ENCODE measurements at regions not wholly inside any gene's neighbourhood (a gene's known extent, or its start where the extent isn't known, plus 50 kb on each side); places are given as distances from the start of the nearest gene placed in this dataset.
"Not testable (repeated sequence)": the region's sequence is repeated elsewhere in the genome, so short reads cannot be mapped to it uniquely, and the experiment has no call there.

DNA sequence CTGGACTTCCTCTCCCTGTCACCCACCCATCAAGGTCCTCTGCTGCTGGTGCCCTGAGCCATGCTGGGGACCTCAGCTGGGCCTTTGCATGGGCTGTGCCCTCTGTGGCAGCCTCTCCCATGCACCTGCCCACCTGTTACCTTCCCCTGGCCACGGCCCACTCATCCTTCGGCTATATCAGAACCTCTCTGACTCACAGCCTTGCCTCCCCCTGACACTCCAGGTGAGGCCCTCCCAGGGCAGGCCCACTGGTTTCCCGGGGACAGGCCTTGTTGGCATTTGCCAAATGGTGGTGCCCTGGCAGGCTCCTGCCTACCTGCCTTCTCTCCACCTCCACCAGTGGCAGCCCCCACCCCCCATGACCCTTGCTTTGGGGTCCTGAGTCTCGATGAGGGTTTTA lies 73.7 kb upstream of the PRR5 start:
- DNase-seq, result no peak

- DNase-seq, result no peak
Observed at GRCh38 chr22:44627521-44628139, 74.4 kb upstream of the PRR5 start.

- DNase-seq, result no peak
Observed at GRCh38 chr22:44625981-44626687, 75.9 kb upstream of the PRR5 start.

DNA sequence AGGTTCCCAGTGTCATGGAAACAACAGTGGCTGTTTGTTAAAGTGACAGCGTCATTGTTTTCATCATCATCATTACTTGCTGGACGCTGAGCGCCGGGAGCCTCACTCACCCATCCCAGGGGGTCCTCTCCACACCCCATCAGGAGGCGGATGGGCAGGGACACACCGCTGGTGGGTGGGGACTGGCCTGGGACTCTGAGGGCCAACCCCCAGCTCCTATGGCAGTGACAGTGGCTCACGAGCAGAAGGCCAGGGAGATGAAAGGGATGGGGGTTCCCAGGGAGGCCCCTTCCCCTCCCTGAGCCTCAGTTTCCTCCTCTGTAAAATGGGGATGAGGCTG lies 76.6 kb upstream of the PRR5 start:
- DNase-seq, result no peak

- DNase-seq, result no peak
Observed at GRCh38 chr22:44624689-44625420, 77.1 kb upstream of the PRR5 start.

- no peak for DNase-seq
Observed at GRCh38 chr22:44623771-44624510, 78.1 kb upstream of the PRR5 start.

DNA sequence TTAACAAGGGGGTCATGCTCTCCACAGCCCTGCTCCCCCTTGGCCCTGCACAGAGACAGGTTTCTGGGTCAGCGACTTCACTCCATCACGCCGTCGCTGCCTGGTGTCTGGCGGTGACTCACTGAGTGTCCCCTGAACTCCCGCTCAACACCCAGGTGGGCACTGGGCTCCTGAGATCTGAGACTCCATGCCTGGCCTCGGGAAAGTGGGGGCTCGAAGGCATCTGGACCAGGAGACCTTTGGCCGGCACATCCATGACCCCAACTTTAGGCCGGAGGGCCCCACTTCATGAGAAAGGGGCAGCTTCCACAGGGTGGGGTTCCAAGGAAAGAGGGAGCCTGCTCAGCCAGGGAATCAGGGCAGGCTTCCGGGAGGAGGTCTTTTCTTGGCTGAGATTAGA lies 79.3 kb upstream of the PRR5 start:
- no peak for DNase-seq

DNA sequence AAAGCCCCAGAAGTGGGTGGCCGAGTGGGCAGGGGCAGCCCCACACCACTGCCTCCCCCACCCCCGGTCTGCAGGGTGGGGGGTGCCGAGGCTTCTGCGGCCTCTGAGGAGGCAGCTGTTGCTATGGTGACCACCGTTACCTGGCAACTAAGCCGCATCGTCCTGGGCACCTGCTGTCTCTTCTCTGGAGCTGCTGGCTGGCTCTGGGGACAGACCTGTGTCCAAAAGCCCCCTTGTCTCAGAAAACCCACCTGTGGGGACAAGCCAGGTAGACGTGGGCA lies 79.9 kb upstream of the PRR5 start:
- no peak for DNase-seq

GRCh38 chr22:44621401-44622146 lies 80.4 kb upstream of the PRR5 start:
- no peak for DNase-seq

DNA sequence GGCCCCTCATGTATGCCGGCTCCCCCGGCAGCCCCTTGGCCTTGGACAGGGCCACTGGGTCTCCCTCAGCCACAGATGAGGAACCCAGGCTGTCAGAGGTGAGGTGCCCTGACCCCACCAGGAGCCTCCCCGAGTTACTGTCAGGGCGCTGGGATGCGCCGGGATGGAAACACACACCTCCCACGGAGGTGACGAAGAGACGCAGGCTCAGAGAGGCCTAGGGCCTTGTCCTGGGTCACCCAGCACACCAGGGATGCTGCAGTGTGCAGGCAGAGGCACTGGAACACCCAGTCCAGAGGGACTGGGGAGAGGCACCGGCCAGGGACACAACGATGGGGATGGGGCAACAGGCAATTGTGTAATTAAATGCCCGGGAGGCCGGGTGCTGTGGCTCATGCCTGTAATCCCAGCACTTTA lies 81.2 kb upstream of the PRR5 start:
- no peak for DNase-seq

DNA sequence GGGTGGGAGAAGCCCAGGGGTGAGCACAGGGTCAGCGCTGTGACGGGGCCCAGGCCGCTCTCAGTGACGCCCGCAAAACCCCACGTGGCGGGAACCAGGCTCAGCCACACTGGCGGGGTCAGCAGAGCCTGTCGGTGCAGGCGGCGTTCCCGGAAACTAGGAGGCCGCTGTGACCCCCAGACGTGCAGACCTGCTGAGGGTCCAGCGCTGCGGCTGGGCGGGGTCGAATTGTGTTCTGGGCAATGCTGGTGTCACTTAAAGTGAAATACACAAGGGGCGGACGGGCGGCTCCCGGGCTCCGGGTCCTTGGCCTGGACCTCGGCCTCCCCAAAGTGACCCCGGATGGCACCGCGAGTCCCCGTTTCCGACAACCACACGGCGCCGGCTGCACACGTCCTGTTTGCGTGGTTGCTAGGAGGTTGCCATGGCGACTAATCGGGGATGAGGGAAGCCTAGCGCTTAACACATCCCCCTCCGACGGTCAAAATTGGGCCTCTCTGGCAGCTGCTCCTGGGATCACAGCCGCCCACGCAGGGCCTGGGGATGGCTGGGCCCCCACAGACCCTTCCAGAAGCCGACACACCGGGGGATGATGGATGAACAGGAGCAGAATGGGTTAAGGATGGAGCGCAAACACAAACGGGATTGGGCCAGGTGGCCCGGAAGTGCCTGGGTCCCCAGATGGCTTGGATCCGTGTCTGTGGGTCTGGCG lies 81.7 kb upstream of the PRR5 start:
- DNase-seq, result peak; percentile 53

DNA sequence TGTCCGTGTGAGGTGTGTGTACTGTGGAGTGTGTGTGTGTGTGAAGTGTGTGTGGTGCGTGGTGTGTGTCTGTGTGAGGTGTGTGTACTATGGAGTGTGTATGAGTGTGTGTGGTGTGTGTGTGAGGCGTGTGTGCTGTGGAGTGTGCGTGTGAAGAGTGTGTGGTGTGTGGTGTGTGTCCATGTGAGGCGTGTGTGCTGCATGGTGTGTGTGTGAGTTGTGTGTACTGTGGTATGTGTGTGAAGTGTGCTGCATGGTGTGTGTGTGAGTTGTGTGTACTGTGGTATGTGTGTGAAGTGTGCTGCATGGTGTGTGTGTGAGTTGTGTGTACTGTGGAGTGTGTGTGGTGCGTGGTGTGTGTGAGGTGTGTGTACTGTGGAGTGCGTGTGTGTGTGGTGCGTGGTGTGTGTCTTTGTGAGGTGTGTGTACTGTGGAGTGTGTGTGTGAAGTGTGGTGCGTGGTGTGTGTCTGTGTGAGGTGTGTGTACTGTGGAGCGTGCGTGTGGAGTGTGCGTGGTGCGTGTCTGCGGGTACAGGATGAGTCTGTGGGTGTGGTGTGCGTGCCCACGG lies 82.4 kb upstream of the PRR5 start:
- not testable (repeated sequence) for DNase-seq

DNA sequence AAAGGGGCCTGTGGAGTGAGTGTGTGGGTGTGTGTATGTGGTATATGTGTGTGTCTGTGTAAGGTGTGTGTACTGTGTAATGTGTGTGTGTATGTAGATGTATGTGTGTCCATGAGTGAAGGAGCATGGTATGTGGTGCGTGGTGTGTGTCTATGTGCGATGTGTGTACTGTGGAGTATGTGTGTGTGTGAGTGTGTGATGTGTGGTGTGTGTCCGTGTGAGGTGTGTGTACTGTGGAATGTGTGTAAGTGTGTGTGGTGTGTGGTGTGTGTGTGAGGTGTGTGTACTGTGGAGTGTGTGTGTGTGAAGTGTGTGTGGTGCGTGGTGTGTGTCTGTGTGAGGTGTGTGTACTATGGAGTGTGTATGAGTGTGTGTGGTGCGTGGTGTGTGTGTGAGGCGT lies 83.1 kb upstream of the PRR5 start:
- DNase-seq, result not testable (repeated sequence)

DNA sequence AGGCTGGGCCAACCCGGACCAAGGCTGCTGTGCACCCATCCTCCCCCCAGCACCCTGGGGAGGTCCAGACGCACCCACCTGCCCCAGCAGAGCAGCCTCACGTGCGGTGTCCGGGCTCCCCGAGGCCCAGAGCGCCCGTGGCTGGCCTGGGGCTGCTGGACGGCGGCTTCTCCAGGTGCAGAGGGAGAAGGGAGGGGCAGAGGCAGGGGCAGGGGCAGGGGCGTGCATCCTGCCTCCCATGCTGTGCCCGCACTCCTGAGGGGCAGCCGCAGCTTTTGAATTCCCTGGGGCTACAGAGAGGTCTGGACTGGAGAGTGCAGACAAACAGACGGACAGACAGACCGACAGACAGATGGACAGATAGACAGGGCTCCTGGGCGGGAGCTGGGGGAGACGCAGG lies 83.6 kb upstream of the PRR5 start:
- no peak for DNase-seq

- DNase-seq, result no peak
Observed at GRCh38 chr22:44617828-44618227, 84.2 kb upstream of the PRR5 start.

GRCh38 chr22:44616882-44617655 lies 84.9 kb upstream of the PRR5 start:
- DNase-seq, result no peak

DNA sequence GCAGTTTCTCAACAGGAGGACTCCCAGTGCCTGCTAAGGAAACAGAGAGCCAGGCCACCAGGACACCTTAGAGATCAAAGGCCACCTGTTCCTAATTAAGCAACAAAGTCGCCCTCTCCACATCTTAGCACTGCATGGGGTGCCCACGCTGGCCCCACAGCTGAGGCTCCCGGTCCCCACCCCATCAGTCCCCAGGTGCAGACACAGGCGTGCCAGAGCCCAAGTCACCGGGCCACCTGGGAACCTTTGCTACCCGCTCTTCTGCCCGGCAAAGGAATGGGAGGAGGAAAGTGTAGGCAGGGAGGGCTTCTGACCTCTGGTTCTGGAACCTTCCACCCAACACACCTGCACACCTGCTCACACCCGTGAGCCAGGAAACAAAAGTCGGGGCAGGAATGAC lies 85.5 kb upstream of the PRR5 start:
- no peak for DNase-seq

DNA sequence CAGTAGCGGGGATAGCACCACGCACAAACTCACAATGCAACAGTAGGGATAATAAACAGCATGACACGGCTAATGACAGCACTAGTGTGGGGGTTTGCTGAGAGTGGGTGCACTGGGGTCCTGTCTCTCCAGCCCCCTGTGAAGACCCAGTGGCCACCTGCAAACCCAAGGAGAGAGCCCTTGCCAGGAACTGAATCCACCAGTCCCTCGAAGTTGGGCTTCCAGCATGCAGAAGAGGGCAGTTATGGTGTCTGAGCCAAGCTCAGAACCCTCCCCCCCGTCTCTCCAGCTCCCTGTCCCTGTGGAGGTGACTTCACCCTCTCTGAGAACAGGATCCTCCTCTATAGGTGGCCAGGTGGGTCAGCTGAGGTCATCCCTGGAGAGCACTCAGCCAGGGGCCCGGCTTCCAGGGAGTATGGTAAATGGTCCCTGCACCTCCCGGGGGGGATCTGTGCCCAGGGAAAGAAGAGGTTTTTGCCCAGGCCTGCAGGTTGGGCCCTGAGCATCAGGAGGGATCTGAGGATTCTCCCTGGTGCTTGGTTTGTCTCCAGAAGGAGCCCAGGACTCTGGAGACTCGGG lies 86.3 kb upstream of the PRR5 start:
- DNase-seq, result no peak

DNA sequence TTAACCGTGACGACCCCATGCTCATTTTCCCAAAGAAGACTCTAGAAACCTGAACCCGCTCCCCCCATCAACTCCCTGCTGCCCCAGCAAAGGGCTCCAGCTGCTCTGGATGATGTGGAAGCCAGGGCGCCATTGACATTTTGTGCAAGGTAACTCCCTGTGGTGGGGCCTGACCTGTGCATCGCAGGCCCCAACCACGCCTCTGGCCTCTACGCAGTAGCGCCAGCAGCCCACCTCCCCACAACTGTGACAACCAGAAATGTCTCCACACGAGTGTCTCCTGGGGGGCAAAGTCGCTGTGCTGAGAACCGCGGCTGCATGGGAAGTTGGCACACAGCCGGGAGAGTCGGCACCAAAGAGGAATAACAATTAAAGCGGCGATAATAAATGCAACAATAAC lies 86.9 kb upstream of the PRR5 start:
- no peak for DNase-seq

DNA sequence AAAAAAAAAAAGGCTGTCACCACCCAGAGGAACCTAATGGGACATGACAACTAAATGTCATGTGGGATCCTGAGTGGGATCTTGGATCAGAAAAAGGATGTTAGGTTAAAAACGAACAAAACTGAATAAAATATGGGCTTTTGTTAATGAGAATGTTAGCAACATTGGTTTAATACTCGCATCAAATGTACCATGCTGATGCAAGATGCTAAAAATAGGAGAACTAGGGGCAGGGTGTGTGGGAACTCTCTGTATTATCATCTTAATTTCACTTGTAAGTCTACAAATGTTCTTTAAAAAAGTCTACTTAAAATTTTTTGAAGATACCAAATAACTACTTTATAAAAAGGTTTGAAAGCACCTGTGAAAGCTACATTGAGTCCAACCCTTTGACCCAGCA lies 88.8 kb upstream of the PRR5 start:
- no peak for DNase-seq
